K562 (cell line): ENCODE measurements at regions not wholly inside any gene's neighbourhood (a gene's known extent, or its start where the extent isn't known, plus 50 kb on each side); places are given as distances from the start of the nearest gene placed in this dataset.

ENCODE experiments used
- ARID1B ChIP-seq: fragments of 450-650 bp; IDR thresholded peaks from 2 replicates; pipeline ENCODE4 v1.6.1; 2016; ENCODE audit warnings: antibody characterized with exemption, mild to moderate bottlenecking, inconsistent platforms
- ATF1 ChIP-seq, 2 experiments: fragments of 450-650 bp in 1 of 2; IDR thresholded peaks; 2 replicates each; pipeline ENCODE4 v1.6.1; 2016; ENCODE audit warnings: missing compliant biosample characterization in 1 of 2, missing genetic modification characterization in 1 of 2
- BCOR ChIP-seq: fragments of 450-650 bp; IDR thresholded peaks from 2 replicates; pipeline ENCODE4 v1.6.1; 2016
- BRD4 ChIP-seq: fragments of 200-600 bp; sonication (generic); IDR thresholded peaks from 2 replicates; pipeline ENCODE4 v1.6.1; 2017; ENCODE audit warnings: inconsistent platforms
- CBFA2T3 ChIP-seq: fragments of 450-650 bp; IDR thresholded peaks from 2 replicates; pipeline ENCODE4 v1.6.1; 2017
- DMBX1 ChIP-seq: fragments of 250-450 bp; sonication (Bioruptor Pico); IDR thresholded peaks from 2 replicates; pipeline ENCODE4 v1.8.0; 2022; ENCODE audit warnings: inconsistent platforms, mild to moderate bottlenecking, moderate library complexity, borderline replicate concordance
- EGR1 ChIP-seq: fragments of 450-650 bp; conservative IDR thresholded peaks from 2 replicates; pipeline ENCODE4 v1.6.1; 2017; ENCODE audit warnings: mild to moderate bottlenecking
- EP300 ChIP-seq: IDR thresholded peaks from 2 replicates; pipeline ENCODE4 v1.6.1; 2012; ENCODE audit warnings: low read length, improper control_type of control experiment
- KLF1 ChIP-seq: fragments of 450-650 bp; IDR thresholded peaks from 2 replicates; pipeline ENCODE4 v1.6.1; 2016; ENCODE audit warnings: missing genetic modification characterization, missing compliant biosample characterization
- MXI1 ChIP-seq: IDR thresholded peaks from 2 replicates; pipeline ENCODE4 v1.6.1; 2011; ENCODE audit warnings: low read depth, mild to moderate bottlenecking, improper control_type of control experiment, low read length
- NR1H2 ChIP-seq: sonication (generic); formaldehyde crosslinking; IDR thresholded peaks from 2 replicates; pipeline ENCODE4 v1.4.0; 2020; ENCODE audit warnings: mild to moderate bottlenecking, missing genetic modification reagents
- PYGO2 ChIP-seq: fragments of 450-650 bp; IDR thresholded peaks from 2 replicates; pipeline ENCODE4 v1.6.1; 2016; ENCODE audit warnings: mild to moderate bottlenecking, missing genetic modification characterization, moderate library complexity, missing compliant biosample characterization
- RAD51 ChIP-seq: fragments of 450-650 bp; IDR thresholded peaks from 2 replicates; pipeline ENCODE4 v1.7.1; 2016; ENCODE audit warnings: low read depth, mild to moderate bottlenecking, borderline replicate concordance
- RBM17 ChIP-seq: fragments of 200-400 bp; formaldehyde crosslinking; IDR thresholded peaks from 2 replicates; pipeline ENCODE4 v1.6.1; 2017; ENCODE audit warnings: low read depth, mild to moderate bottlenecking, low read length, borderline replicate concordance
- SAFB2 ChIP-seq: fragments of 200-400 bp; formaldehyde crosslinking; IDR thresholded peaks from 2 replicates; pipeline ENCODE4 v1.6.1; 2018; ENCODE audit warnings: borderline replicate concordance, low read length, low read depth, moderate library complexity; ENCODE audit not compliant: severe bottlenecking
- TCF3 ChIP-seq: sonication (generic); formaldehyde crosslinking; IDR thresholded peaks from 2 replicates; pipeline ENCODE4 v1.4.0; 2020; ENCODE audit warnings: mild to moderate bottlenecking, missing genetic modification reagents
- ZC3H11A ChIP-seq: IDR thresholded peaks from 2 replicates; pipeline ENCODE4 v1.6.1; 2012; ENCODE audit warnings: low read depth, low read length, improper control_type of control experiment
- ZFX ChIP-seq: sonication (generic); formaldehyde crosslinking; IDR thresholded peaks from 2 replicates; pipeline ENCODE4 v1.8.0; 2022; ENCODE audit warnings: mild to moderate bottlenecking, missing genetic modification reagents, moderate library complexity
- ZNF311 ChIP-seq: fragments of 250-450 bp; sonication (Bioruptor Pico); IDR thresholded peaks from 2 replicates; pipeline ENCODE4 v1.4.0; 2020; ENCODE audit warnings: mild to moderate bottlenecking, moderate library complexity
- ZNF354B ChIP-seq: fragments of 250-450 bp; sonication (Bioruptor Pico); IDR thresholded peaks from 2 replicates; pipeline ENCODE4 v1.4.0; 2020
- ZNF586 ChIP-seq: fragments of 450-650 bp; formaldehyde crosslinking; conservative IDR thresholded peaks from 2 replicates; pipeline ENCODE4 v1.4.0; 2020; ENCODE audit warnings: mild to moderate bottlenecking, moderate library complexity
- TF ChIP-seq, protein P1 (sequence below): fragments of 250-450 bp; sonication (Bioruptor Pico); IDR thresholded peaks from 2 replicates; pipeline ENCODE4 v1.9.0; 2021; ENCODE audit warnings: mild to moderate bottlenecking
- TF ChIP-seq, protein P2 (sequence below), 2 experiments: fragments of 250-450 bp in 1 of 2; fragments of 450-650 bp in 1 of 2; sonication (Bioruptor Pico) in 1 of 2; IDR thresholded peaks; 2 replicates each; pipeline versions ENCODE4 v1.6.1 to v1.8.0; 2016 to 2021; ENCODE audit warnings: mild to moderate bottlenecking in 2 of 2, moderate library complexity in 2 of 2, missing compliant biosample characterization in 1 of 2, missing genetic modification characterization in 1 of 2
- TF ChIP-seq, protein P3 (sequence below): fragments of 250-450 bp; sonication (Bioruptor Pico); IDR thresholded peaks from 2 replicates; pipeline ENCODE4 v1.4.0; 2020; ENCODE audit warnings: mild to moderate bottlenecking, moderate library complexity
- TF ChIP-seq, protein P4 (sequence below): sonication (generic); formaldehyde crosslinking; IDR thresholded peaks from 2 replicates; pipeline ENCODE4 v1.8.0; 2022; ENCODE audit warnings: missing genetic modification reagents, mild to moderate bottlenecking, borderline replicate concordance

DNA sequence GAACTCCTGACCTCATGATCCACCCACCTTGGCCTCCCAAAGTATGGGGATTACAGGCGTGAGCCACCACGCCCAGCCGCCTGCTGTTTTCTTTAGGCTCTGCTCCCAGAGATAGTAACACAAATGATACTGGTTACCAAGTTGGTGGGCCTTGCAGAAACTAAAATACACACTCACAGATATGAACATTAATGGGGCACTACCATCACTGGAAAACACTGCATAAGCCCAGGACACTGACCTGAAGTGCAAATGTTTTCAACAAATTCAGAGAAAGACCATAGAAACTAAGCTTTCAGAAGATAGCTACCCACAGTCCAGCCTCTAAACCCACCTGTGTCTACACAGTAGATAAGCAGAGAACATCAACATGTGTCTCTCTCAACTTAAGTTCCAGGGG, 180.5 kb downstream of the FCRL5 start (continued):
- peak; percentile 55 for TF ChIP-seq CBFA2T3
- no peak for TF ChIP-seq RBM17
- TF ChIP-seq EGR1, result peak; percentile 36
- TF ChIP-seq ATF1 (CRISPR knock-in tag; IDR thresholded peaks at IDR 0.05), result no peak
- no peak for TF ChIP-seq ATF1 (tag; IDR thresholded peaks at IDR 0.05)
- TF ChIP-seq RAD51, result no peak
- TF ChIP-seq BCOR, result peak; percentile 41; the same call in 1 of the 2 replicates
- 0 out of 2 replicates have a peak, but pooled peaks have one; percentile 46 for TF ChIP-seq KLF1 (tag)
- TF ChIP-seq MXI1, result no peak
- TF ChIP-seq, protein P1, sequence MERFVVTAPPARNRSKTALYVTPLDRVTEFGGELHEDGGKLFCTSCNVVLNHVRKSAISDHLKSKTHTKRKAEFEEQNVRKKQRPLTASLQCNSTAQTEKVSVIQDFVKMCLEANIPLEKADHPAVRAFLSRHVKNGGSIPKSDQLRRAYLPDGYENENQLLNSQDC (CRISPR knock-in tag), result no peak
- no peak for TF ChIP-seq SAFB2
- TF ChIP-seq ARID1B, result 0 out of 2 replicates have a peak, but pooled peaks have one; percentile 44
- no peak for TF ChIP-seq EP300
- no peak for TF ChIP-seq ZC3H11A
- TF ChIP-seq, protein P2, sequence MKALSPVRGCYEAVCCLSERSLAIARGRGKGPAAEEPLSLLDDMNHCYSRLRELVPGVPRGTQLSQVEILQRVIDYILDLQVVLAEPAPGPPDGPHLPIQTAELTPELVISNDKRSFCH (CRISPR knock-in tag; IDR thresholded peaks at IDR 0.05), result no peak
- TF ChIP-seq, protein P2 (tag; IDR thresholded peaks at IDR 0.05), result peak; percentile 60; the same call in 1 of the 2 replicates
- TF ChIP-seq, protein P3, sequence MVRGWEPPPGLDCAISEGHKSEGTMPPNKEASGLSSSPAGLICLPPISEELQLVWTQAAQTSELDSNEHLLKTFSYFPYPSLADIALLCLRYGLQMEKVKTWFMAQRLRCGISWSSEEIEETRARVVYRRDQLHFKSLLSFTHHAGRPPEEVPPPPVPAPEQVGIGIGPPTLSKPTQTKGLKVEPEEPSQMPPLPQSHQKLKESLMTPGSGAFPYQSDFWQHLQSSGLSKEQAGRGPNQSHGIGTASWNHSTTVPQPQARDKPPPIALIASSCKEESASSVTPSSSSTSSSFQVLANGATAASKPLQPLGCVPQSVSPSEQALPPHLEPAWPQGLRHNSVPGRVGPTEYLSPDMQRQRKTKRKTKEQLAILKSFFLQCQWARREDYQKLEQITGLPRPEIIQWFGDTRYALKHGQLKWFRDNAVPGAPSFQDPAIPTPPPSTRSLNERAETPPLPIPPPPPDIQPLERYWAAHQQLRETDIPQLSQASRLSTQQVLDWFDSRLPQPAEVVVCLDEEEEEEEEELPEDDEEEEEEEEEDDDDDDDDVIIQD, result no peak
- TF ChIP-seq PYGO2 (tag), result no peak
- TF ChIP-seq, protein P4, sequence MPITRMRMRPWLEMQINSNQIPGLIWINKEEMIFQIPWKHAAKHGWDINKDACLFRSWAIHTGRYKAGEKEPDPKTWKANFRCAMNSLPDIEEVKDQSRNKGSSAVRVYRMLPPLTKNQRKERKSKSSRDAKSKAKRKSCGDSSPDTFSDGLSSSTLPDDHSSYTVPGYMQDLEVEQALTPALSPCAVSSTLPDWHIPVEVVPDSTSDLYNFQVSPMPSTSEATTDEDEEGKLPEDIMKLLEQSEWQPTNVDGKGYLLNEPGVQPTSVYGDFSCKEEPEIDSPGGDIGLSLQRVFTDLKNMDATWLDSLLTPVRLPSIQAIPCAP (CRISPR knock-in tag), result no peak
- no peak for TF ChIP-seq ZFX (CRISPR knock-in tag)
- no peak for TF ChIP-seq ZNF586 (CRISPR knock-in tag)
- no peak for TF ChIP-seq NR1H2 (CRISPR knock-in tag)
- TF ChIP-seq ZNF311 (CRISPR knock-in tag), result no peak
- TF ChIP-seq ZNF354B (CRISPR knock-in tag), result no peak
- TF ChIP-seq DMBX1 (CRISPR knock-in tag), result no peak
- no peak; the same call in 1 of the 2 replicates for TF ChIP-seq TCF3 (CRISPR knock-in tag)
- TF ChIP-seq BRD4, result no peak
